ENCODE measurements at regions not wholly inside any gene's neighbourhood (a gene's known extent, or its start where the extent isn't known, plus 50 kb on each side); places are given as distances from the start of the nearest gene placed in this dataset.

- TF ChIP-seq POLR2A (IDR thresholded peaks at IDR 0.05; ENCODE audit: low read depth, low read length): no peak
- no peak for TF ChIP-seq POLR2AphosphoS5 (IDR thresholded peaks at IDR 0.05; ENCODE audit: low read depth, low read length)
- no peak for TF ChIP-seq TAF1 (IDR thresholded peaks at IDR 0.05; ENCODE audit: low read depth, low read length)
These were observed 90.7 kb upstream of the GSE1 start for GRCh38 chr16:85522308-85522841.

All from GM12891 (cell line).